ENCODE measurements at regions not wholly inside any gene's neighbourhood (a gene's known extent, or its start where the extent isn't known, plus 50 kb on each side); places are given as distances from the start of the nearest gene placed in this dataset.

GRCh38 chr4:100728861-100729260 is 211.0 kb upstream of the EMCN start:
- no peak for DNase-seq
- no peaks in the 10 kb centered on the region for H3K36me3 ChIP-seq
- no peaks in the 10 kb centered on the region for H3K9me3 ChIP-seq
- H3K4me1 ChIP-seq: no peaks in the 10 kb centered on the region
- H3K27ac ChIP-seq: no peak overlapping the region
- no peak overlapping the region for H3K4me3 ChIP-seq
- TF ChIP-seq POLR2A (IDR thresholded peaks at IDR 0.05) (no peak), CTCF (IDR thresholded peaks at IDR 0.05) (no peak)
- intact Hi-C loops (cut with DNase I): no loop called here
- H3K27me3 ChIP-seq: no peaks in the 10 kb centered on the region
- 79 to 80% methylated on average over 4 of the region's 4 CpGs for WGBS, 2 donors

- Histone ChIP-seq H3K9me3 (no peaks in the 10 kb centered on the region), H3K4me3 (no peak overlapping the region), H3K27me3 (no peaks in the 10 kb centered on the region), H3K27ac (no peak overlapping the region), H3K36me3 (no peaks in the 10 kb centered on the region), H3K4me1 (no peaks in the 10 kb centered on the region)
- intact Hi-C loops (cut with DNase I): no loop called here
- TF ChIP-seq POLR2A (IDR thresholded peaks at IDR 0.05) (no peak), CTCF (IDR thresholded peaks at IDR 0.05) (no peak)
- no peak for DNase-seq
- 61 to 66% methylated on average over 3 of the region's 3 CpGs for WGBS, 2 donors
Measured at GRCh38 chr4:100722866-100723459, 205.1 kb upstream of the EMCN start.

GRCh38 chr4:100722133-100722532 is 204.3 kb upstream of the EMCN start:
- Histone ChIP-seq H3K9me3 (no peaks in the 10 kb centered on the region), H3K36me3 (no peaks in the 10 kb centered on the region), H3K27ac (no peak overlapping the region), H3K4me3 (no peak overlapping the region), H3K27me3 (no peaks in the 10 kb centered on the region), H3K4me1 (no peaks in the 10 kb centered on the region)
- no peak for DNase-seq
- intact Hi-C loops (cut with DNase I): no loop called here
- TF ChIP-seq CTCF (IDR thresholded peaks at IDR 0.05) (no peak), POLR2A (IDR thresholded peaks at IDR 0.05) (no peak)
- 64 to 68% methylated on average over 2 of the region's 2 CpGs for WGBS, 2 donors

GRCh38 chr4:100721490-100721889 is 203.7 kb upstream of the EMCN start:
- Histone ChIP-seq H3K27me3 (no peaks in the 10 kb centered on the region), H3K4me3 (no peak overlapping the region), H3K4me1 (no peaks in the 10 kb centered on the region), H3K9me3 (no peaks in the 10 kb centered on the region), H3K27ac (no peak overlapping the region), H3K36me3 (no peaks in the 10 kb centered on the region)
- intact Hi-C loops (cut with DNase I): no loop called here
- TF ChIP-seq POLR2A (IDR thresholded peaks at IDR 0.05): no peak
- DNase-seq: no peak

- Histone ChIP-seq H3K36me3 (no peaks in the 10 kb centered on the region), H3K27ac (no peak overlapping the region), H3K27me3 (no peaks in the 10 kb centered on the region), H3K9me3 (no peaks in the 10 kb centered on the region), H3K4me3 (no peak overlapping the region), H3K4me1 (no peaks in the 10 kb centered on the region)
- intact Hi-C loops (cut with DNase I): no loop called here
- no peak for DNase-seq
- no peak for TF ChIP-seq CTCF (IDR thresholded peaks at IDR 0.05)
- TF ChIP-seq POLR2A (IDR thresholded peaks at IDR 0.05): no peak
- 58 to 60% methylated on average over 2 of the region's 2 CpGs for WGBS, 2 donors
Measured at GRCh38 chr4:100721077-100721476, 203.3 kb upstream of the EMCN start.

GRCh38 chr4:100716416-100716815 is 198.6 kb upstream of the EMCN start:
- H3K4me3 ChIP-seq: no peak overlapping the region
- H3K36me3 ChIP-seq: no peaks in the 10 kb centered on the region
- no peak for DNase-seq
- no peaks in the 10 kb centered on the region for H3K9me3 ChIP-seq
- H3K27ac ChIP-seq: no peak overlapping the region
- H3K27me3 ChIP-seq: no peaks in the 10 kb centered on the region
- no peaks in the 10 kb centered on the region for H3K4me1 ChIP-seq
- TF ChIP-seq POLR2A (IDR thresholded peaks at IDR 0.05): no peak
- no peak for TF ChIP-seq CTCF (IDR thresholded peaks at IDR 0.05)
- intact Hi-C loops (cut with DNase I): no loop called here
- WGBS, 2 donors: 74 to 88% methylated on average over 5 of the region's 5 CpGs
